H9 (cell line): ENCODE measurements at regions not wholly inside any gene's neighbourhood (a gene's known extent, or its start where the extent isn't known, plus 50 kb on each side); places are given as distances from the start of the nearest gene placed in this dataset.

Experiments used
- DNase-seq: peaks from one replicate; pipeline ENCODE4 v3.0.0-alpha.2; 2017
- H2AFZ ChIP-seq: one replicate; pipeline ENCODE4 v1.6.1; 2013; ENCODE audit warnings: mild to moderate bottlenecking, low read length, control low read depth, moderate library complexity
- H2AK5ac ChIP-seq: 2 replicates; pipeline ENCODE4 v1.6.1; 2013; ENCODE audit warnings: low read length, control low read depth, mixed read lengths; ENCODE audit not compliant: insufficient read length
- H2BK120ac ChIP-seq: one replicate; pipeline ENCODE4 v1.6.1; 2013; ENCODE audit warnings: low read depth, mild to moderate bottlenecking, low read length, control low read depth, inconsistent platforms; ENCODE audit not compliant: poor library complexity, severe bottlenecking
- H2BK12ac ChIP-seq: 2 replicates; pipeline ENCODE4 v1.6.1; 2013; ENCODE audit warnings: low read length, control low read depth, mixed read lengths, low read depth; ENCODE audit not compliant: insufficient read length
- H2BK15ac ChIP-seq: 2 replicates; pipeline ENCODE4 v1.6.1; 2013; ENCODE audit warnings: low read depth, low read length, control low read depth
- H2BK20ac ChIP-seq: one replicate; pipeline ENCODE4 v1.6.1; 2013; ENCODE audit warnings: low read depth, mild to moderate bottlenecking, low read length, control low read depth, inconsistent platforms; ENCODE audit not compliant: poor library complexity, severe bottlenecking
- H2BK5ac ChIP-seq: 2 replicates; pipeline ENCODE4 v1.6.1; 2013; ENCODE audit warnings: low read length, control low read depth, mixed read lengths; ENCODE audit not compliant: insufficient read length
- H3K14ac ChIP-seq: 2 replicates; pipeline ENCODE4 v1.6.1; 2013; ENCODE audit warnings: low read length, control low read depth; ENCODE audit not compliant: insufficient read depth
- H3K18ac ChIP-seq: 2 replicates; pipeline ENCODE4 v1.6.1; 2013; ENCODE audit warnings: low read depth, mild to moderate bottlenecking, mixed read lengths, low read length, control low read depth; ENCODE audit not compliant: insufficient read length
- H3K23ac ChIP-seq: 2 replicates; pipeline ENCODE4 v1.6.1; 2013; ENCODE audit warnings: low read length, control low read depth, mixed read lengths, low read depth; ENCODE audit not compliant: insufficient read length
- H3K23me2 ChIP-seq: 2 replicates; pipeline ENCODE4 v1.6.1; 2013; ENCODE audit warnings: low read depth, mild to moderate bottlenecking, mixed read lengths, low read length, control low read depth; ENCODE audit not compliant: insufficient read length, poor library complexity, severe bottlenecking
- H3K27ac ChIP-seq: 2 replicates; pipeline ENCODE4 v1.5.1; 2013; ENCODE audit warnings: low read length, control low read depth, mixed read lengths, low read depth; ENCODE audit not compliant: insufficient read length
- H3K27me3 ChIP-seq: 2 replicates; pipeline ENCODE4 v1.6.1; 2013; ENCODE audit warnings: low read length, control low read depth, inconsistent platforms; ENCODE audit not compliant: insufficient read depth
- H3K4ac ChIP-seq: 2 replicates; pipeline ENCODE4 v1.6.1; 2013; ENCODE audit warnings: low read depth, mild to moderate bottlenecking, control low read depth, inconsistent platforms, low read length, moderate library complexity
- H3K4me1 ChIP-seq: 2 replicates; pipeline ENCODE4 v1.6.1; 2013; ENCODE audit warnings: low read length, control low read depth, inconsistent platforms; ENCODE audit not compliant: insufficient read depth
- H3K4me2 ChIP-seq: 2 replicates; pipeline ENCODE4 v1.6.1; 2013; ENCODE audit warnings: low read length, control low read depth, mixed read lengths; ENCODE audit not compliant: insufficient read length, insufficient read depth
- H3K56ac ChIP-seq: 2 replicates; pipeline ENCODE4 v1.6.1; 2013; ENCODE audit warnings: low read depth, mild to moderate bottlenecking, mixed read lengths, low read length, control low read depth; ENCODE audit not compliant: insufficient read length
- H3K79me1 ChIP-seq: 2 replicates; pipeline ENCODE4 v1.6.1; 2013; ENCODE audit warnings: low read depth, mild to moderate bottlenecking, moderate library complexity, low read length, control low read depth, inconsistent platforms; ENCODE audit not compliant: insufficient read depth, poor library complexity, severe bottlenecking
- H3K79me2 ChIP-seq: 2 replicates; pipeline ENCODE4 v1.6.1; 2013; ENCODE audit warnings: low read length, control low read depth, inconsistent platforms; ENCODE audit not compliant: insufficient read depth
- H3K9ac ChIP-seq: 2 replicates; pipeline ENCODE4 v1.6.1; 2013; ENCODE audit warnings: low read length, control low read depth, mixed read lengths; ENCODE audit not compliant: insufficient read length; ENCODE audit errors: extremely low read depth
- H3K9me3 ChIP-seq: one replicate; pipeline ENCODE4 v1.6.1; 2013; ENCODE audit warnings: low read depth, low read length, inconsistent platforms; ENCODE audit not compliant: control insufficient read depth
- H3T11ph ChIP-seq: one replicate; pipeline ENCODE4 v1.6.1; 2013; ENCODE audit warnings: mild to moderate bottlenecking, low read length, control low read depth, inconsistent platforms
- H4K20me1 ChIP-seq: one replicate; pipeline ENCODE4 v1.6.1; 2013; ENCODE audit not compliant: control insufficient read depth, insufficient read length, insufficient read depth
- H4K5ac ChIP-seq: 2 replicates; pipeline ENCODE4 v1.6.1; 2013; ENCODE audit warnings: low read depth, mild to moderate bottlenecking, mixed read lengths, low read length, control low read depth; ENCODE audit not compliant: insufficient read length
- H4K8ac ChIP-seq: replicated peaks from 2 replicates; pipeline ENCODE4 v1.6.1; 2013; ENCODE audit warnings: low read length, control low read depth, mixed read lengths, low read depth; ENCODE audit not compliant: insufficient read length
- H4K91ac ChIP-seq: 2 replicates; pipeline ENCODE4 v1.6.1; 2013; ENCODE audit warnings: low read depth, mild to moderate bottlenecking, moderate library complexity, mixed read lengths, low read length, control low read depth; ENCODE audit not compliant: insufficient read length
- H3K27ac Mint-ChIP-seq, 3 experiments: 2 replicates in 2 of 3; 3 replicates in 1 of 3; pipeline ENCODE4 v1.8.0; 2020 to 2021; ENCODE audit warnings: mixed read lengths in 3 of 3, mild to moderate bottlenecking in 1 of 3, moderate library complexity in 1 of 3
- H3K27me3 Mint-ChIP-seq: 2 replicates; pipeline ENCODE4 v1.8.0; 2021; ENCODE audit warnings: low read depth, mild to moderate bottlenecking, moderate library complexity, mixed read lengths
- H3K36me3 Mint-ChIP-seq, 3 experiments: 2 replicates in 2 of 3; 3 replicates in 1 of 3; pipeline ENCODE4 v1.8.0; 2020 to 2021; ENCODE audit warnings: low read depth in 3 of 3, mixed read lengths in 3 of 3; ENCODE audit not compliant: insufficient read depth in 1 of 3
- H3K4me1 Mint-ChIP-seq, 2 experiments: 2 replicates each; pipeline ENCODE4 v1.8.0; 2020; ENCODE audit warnings: mixed read lengths in 2 of 2
- H3K4me3 Mint-ChIP-seq, 2 experiments: 2 replicates in 1 of 2; 3 replicates in 1 of 2; pipeline ENCODE4 v1.8.0; 2020 to 2021; ENCODE audit warnings: mild to moderate bottlenecking in 2 of 2, mixed read lengths in 2 of 2, moderate library complexity in 1 of 2
- H3K9me3 Mint-ChIP-seq, 2 experiments: 2 replicates in 1 of 2; 3 replicates in 1 of 2; pipeline ENCODE4 v1.8.0; 2020; ENCODE audit warnings: mild to moderate bottlenecking in 2 of 2, mixed read lengths in 2 of 2, moderate library complexity in 1 of 2
- CTCF ChIP-seq: fragments of 200-600 bp; sonication (generic); conservative IDR thresholded peaks from 3 replicates; pipeline ENCODE4 v1.8.0; 2021; ENCODE audit warnings: antibody characterized with exemption, mild to moderate bottlenecking

GRCh38 chr21:19921211-19921610 is 1077.0 kb upstream of the NCAM2 start:
- Histone ChIP-seq H3K14ac (no peak overlapping the region), H3K79me2 (no peaks in the 10 kb centered on the region), H2BK5ac (no peak overlapping the region), H2AK5ac (no peak overlapping the region), H3K23ac (no peak overlapping the region), H4K5ac (no peak overlapping the region), H4K20me1 (no peaks in the 10 kb centered on the region), H2BK15ac (no peak overlapping the region), H3K27me3 (no peaks in the 10 kb centered on the region), H2AFZ (no peak overlapping the region), H3K9ac (no peak overlapping the region), H2BK12ac (no peak overlapping the region), H3K9me3 (no peaks in the 10 kb centered on the region), H4K91ac (no peak overlapping the region), H3K23me2 (no peaks in the 10 kb centered on the region), H2BK20ac (no peak overlapping the region), H3K18ac (no peak overlapping the region), H3K4ac (no peak overlapping the region), H4K8ac (no peak overlapping the region), H3K4me1 (no peaks in the 10 kb centered on the region), H2BK120ac (no peak overlapping the region), H3K56ac (no peak overlapping the region), H3K27ac (no peak overlapping the region), H3K79me1 (no peaks in the 10 kb centered on the region), H3K4me2 (no peak overlapping the region), H3T11ph (no peak overlapping the region)
- DNase-seq, result no peak
- no peaks in the 10 kb centered on the region; a peak in 1 of 5 replicates for H3K9me3 Mint-ChIP-seq
- H3K27me3 Mint-ChIP-seq, result no peaks in the 10 kb centered on the region
- no peaks in the 10 kb centered on the region for H3K36me3 Mint-ChIP-seq
- 0 out of 4 replicates have a peak, but pooled peaks cover 0 to 6% of the 10 kb centered on the region in 2 experiments for H3K4me1 Mint-ChIP-seq
- no peak for TF ChIP-seq CTCF
- H3K4me3 Mint-ChIP-seq, result no peak overlapping the region
- H3K27ac Mint-ChIP-seq, result no peak overlapping the region
